ENCODE measurements at regions not wholly inside any gene's neighbourhood (a gene's known extent, or its start where the extent isn't known, plus 50 kb on each side); places are given as distances from the start of the nearest gene placed in this dataset.

GRCh38 chr10:58140691-58141347 lies 126.9 kb downstream of the IPMK start:
- TF ChIP-seq ZFX (IDR thresholded peaks at IDR 0.05): no peak
- TF ChIP-seq CTCF (conservative IDR thresholded peaks at IDR 0.05): no peak
- H3K27ac ChIP-seq: no peak overlapping the region

- no peak overlapping the region for H3K27ac ChIP-seq
- TF ChIP-seq CTCF (conservative IDR thresholded peaks at IDR 0.05): no peak
- no peak for TF ChIP-seq ZFX (IDR thresholded peaks at IDR 0.05)
Observed at GRCh38 chr10:58140054-58140453, 127.6 kb downstream of the IPMK start.

GRCh38 chr10:58137813-58138212 lies 129.9 kb downstream of the IPMK start:
- H3K27ac ChIP-seq: no peak overlapping the region
- no peak for TF ChIP-seq CTCF (conservative IDR thresholded peaks at IDR 0.05)
- TF ChIP-seq ZFX (IDR thresholded peaks at IDR 0.05): no peak

- TF ChIP-seq CTCF (conservative IDR thresholded peaks at IDR 0.05): no peak
- no peak for TF ChIP-seq ZFX (IDR thresholded peaks at IDR 0.05)
- H3K27ac ChIP-seq: no peak overlapping the region
Observed at GRCh38 chr10:58115218-58116050, 152.3 kb downstream of the IPMK start.

- no peak overlapping the region for H3K27ac ChIP-seq
- TF ChIP-seq ZFX (IDR thresholded peaks at IDR 0.05) (no peak), CTCF (conservative IDR thresholded peaks at IDR 0.05) (no peak)
Observed at GRCh38 chr10:58109731-58110130, 158.0 kb downstream of the IPMK start.

- no peak for TF ChIP-seq CTCF (conservative IDR thresholded peaks at IDR 0.05)
- no peak for TF ChIP-seq ZFX (IDR thresholded peaks at IDR 0.05)
- H3K27ac ChIP-seq: no peak overlapping the region
Observed at GRCh38 chr10:58107506-58107905, 160.2 kb downstream of the IPMK start.
